ENCODE measurements at regions not wholly inside any gene's neighbourhood (a gene's known extent, or its start where the extent isn't known, plus 50 kb on each side); places are given as distances from the start of the nearest gene placed in this dataset.

DNA sequence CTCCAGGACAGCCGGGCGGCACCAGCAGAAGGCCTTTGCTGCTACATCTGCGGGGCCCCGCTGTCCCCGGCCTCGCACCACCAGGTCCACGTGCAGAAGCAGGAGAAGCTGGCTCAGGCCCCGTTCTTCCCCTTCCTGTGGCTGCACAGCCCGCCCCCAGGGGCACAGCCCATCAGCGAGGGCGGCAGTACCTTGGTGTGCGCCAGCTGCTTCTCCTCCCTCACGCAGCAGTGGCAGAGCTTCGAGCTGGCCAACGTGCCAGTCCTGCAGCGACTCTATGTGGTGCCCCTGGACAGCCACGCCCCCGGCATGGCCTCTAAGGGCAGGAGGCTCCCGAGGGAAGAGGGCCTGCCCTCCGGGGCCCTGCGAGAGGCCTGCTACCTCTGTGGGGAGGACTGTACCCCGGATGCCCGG lies 58.3 kb upstream of the CIBAR2 start (continued):
- no peak; the same call in 1 of the 2 replicates for TF ChIP-seq ZBTB33 (CRISPR knock-in tag; IDR thresholded peaks at IDR 0.05)
- TF ChIP-seq, protein P1, sequence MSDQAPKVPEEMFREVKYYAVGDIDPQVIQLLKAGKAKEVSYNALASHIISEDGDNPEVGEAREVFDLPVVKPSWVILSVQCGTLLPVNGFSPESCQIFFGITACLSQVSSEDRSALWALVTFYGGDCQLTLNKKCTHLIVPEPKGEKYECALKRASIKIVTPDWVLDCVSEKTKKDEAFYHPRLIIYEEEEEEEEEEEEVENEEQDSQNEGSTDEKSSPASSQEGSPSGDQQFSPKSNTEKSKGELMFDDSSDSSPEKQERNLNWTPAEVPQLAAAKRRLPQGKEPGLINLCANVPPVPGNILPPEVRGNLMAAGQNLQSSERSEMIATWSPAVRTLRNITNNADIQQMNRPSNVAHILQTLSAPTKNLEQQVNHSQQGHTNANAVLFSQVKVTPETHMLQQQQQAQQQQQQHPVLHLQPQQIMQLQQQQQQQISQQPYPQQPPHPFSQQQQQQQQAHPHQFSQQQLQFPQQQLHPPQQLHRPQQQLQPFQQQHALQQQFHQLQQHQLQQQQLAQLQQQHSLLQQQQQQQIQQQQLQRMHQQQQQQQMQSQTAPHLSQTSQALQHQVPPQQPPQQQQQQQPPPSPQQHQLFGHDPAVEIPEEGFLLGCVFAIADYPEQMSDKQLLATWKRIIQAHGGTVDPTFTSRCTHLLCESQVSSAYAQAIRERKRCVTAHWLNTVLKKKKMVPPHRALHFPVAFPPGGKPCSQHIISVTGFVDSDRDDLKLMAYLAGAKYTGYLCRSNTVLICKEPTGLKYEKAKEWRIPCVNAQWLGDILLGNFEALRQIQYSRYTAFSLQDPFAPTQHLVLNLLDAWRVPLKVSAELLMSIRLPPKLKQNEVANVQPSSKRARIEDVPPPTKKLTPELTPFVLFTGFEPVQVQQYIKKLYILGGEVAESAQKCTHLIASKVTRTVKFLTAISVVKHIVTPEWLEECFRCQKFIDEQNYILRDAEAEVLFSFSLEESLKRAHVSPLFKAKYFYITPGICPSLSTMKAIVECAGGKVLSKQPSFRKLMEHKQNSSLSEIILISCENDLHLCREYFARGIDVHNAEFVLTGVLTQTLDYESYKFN (CRISPR knock-in tag; conservative IDR thresholded peaks at IDR 0.05): no peak
- no peak for TF ChIP-seq MBD4 (IDR thresholded peaks at IDR 0.05; ENCODE audit: borderline replicate concordance, low read length)
- no peak for TF ChIP-seq NBN (conservative IDR thresholded peaks at IDR 0.05)
- no peak for TF ChIP-seq NFRKB (IDR thresholded peaks at IDR 0.05)
- no peak for TF ChIP-seq REXO4 (CRISPR knock-in tag; IDR thresholded peaks at IDR 0.05; ENCODE audit: borderline replicate concordance)
- TF ChIP-seq ADNP (CRISPR knock-in tag; IDR thresholded peaks at IDR 0.05): no peak
- no peak for TF ChIP-seq NAIF1 (CRISPR knock-in tag; IDR thresholded peaks at IDR 0.05; ENCODE audit: borderline replicate concordance)
- TF ChIP-seq PCBP1 (IDR thresholded peaks at IDR 0.05; ENCODE audit: borderline replicate concordance, low read depth, low read length): no peak
- peak; percentile 56 for TF ChIP-seq SALL1 (CRISPR knock-in tag; IDR thresholded peaks at IDR 0.05)
- TF ChIP-seq, protein P2, sequence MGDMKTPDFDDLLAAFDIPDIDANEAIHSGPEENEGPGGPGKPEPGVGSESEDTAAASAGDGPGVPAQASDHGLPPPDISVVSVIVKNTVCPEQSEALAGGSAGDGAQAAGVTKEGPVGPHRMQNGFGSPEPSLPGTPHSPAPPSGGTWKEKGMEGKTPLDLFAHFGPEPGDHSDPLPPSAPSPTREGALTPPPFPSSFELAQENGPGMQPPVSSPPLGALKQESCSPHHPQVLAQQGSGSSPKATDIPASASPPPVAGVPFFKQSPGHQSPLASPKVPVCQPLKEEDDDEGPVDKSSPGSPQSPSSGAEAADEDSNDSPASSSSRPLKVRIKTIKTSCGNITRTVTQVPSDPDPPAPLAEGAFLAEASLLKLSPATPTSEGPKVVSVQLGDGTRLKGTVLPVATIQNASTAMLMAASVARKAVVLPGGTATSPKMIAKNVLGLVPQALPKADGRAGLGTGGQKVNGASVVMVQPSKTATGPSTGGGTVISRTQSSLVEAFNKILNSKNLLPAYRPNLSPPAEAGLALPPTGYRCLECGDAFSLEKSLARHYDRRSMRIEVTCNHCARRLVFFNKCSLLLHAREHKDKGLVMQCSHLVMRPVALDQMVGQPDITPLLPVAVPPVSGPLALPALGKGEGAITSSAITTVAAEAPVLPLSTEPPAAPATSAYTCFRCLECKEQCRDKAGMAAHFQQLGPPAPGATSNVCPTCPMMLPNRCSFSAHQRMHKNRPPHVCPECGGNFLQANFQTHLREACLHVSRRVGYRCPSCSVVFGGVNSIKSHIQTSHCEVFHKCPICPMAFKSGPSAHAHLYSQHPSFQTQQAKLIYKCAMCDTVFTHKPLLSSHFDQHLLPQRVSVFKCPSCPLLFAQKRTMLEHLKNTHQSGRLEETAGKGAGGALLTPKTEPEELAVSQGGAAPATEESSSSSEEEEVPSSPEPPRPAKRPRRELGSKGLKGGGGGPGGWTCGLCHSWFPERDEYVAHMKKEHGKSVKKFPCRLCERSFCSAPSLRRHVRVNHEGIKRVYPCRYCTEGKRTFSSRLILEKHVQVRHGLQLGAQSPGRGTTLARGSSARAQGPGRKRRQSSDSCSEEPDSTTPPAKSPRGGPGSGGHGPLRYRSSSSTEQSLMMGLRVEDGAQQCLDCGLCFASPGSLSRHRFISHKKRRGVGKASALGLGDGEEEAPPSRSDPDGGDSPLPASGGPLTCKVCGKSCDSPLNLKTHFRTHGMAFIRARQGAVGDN (CRISPR knock-in tag; IDR thresholded peaks at IDR 0.05): peak; percentile 85
- TF ChIP-seq RNF2 (conservative IDR thresholded peaks at IDR 0.05; ENCODE audit: low read depth): peak; percentile 47; the same call in 1 of the 2 replicates
- no peak for TF ChIP-seq ZNF550 (CRISPR knock-in tag; IDR thresholded peaks at IDR 0.05; ENCODE audit: borderline replicate concordance)
- TF ChIP-seq ZNF460 (CRISPR knock-in tag; IDR thresholded peaks at IDR 0.05; ENCODE audit: borderline replicate concordance): no peak
- TF ChIP-seq IRF2 (CRISPR knock-in tag; IDR thresholded peaks at IDR 0.05): no peak
- no peak; the same call in 1 of the 2 replicates for TF ChIP-seq CHCHD3 (CRISPR knock-in tag; IDR thresholded peaks at IDR 0.05)
- TF ChIP-seq ZNF34 (CRISPR knock-in tag; IDR thresholded peaks at IDR 0.05; ENCODE audit: borderline replicate concordance): no peak
- TF ChIP-seq DR1 (CRISPR knock-in tag; IDR thresholded peaks at IDR 0.05): no peak
- TF ChIP-seq AGO2 (optimal IDR thresholded peaks at IDR 0.05; ENCODE audit: low read depth, low read length): peak; percentile 6
- TF ChIP-seq ZNF710 (CRISPR knock-in tag; IDR thresholded peaks at IDR 0.05; ENCODE audit: borderline replicate concordance): no peak
